Testis (tissue), 2 donors: ENCODE measurements at regions not wholly inside any gene's neighbourhood (a gene's known extent, or its start where the extent isn't known, plus 50 kb on each side); places are given as distances from the start of the nearest gene placed in this dataset.

ENCODE experiments used
- POLR2A ChIP-seq: fragments of 450-650 bp; IDR thresholded peaks from one replicate; pipeline ENCODE4 v1.6.1; 2017; ENCODE audit warnings: antibody characterized with exemption, mild to moderate bottlenecking, moderate library complexity
- TF ChIP-seq, protein P1 (sequence below), 3 experiments: fragments of 450-650 bp in 2 of 3; fragments of 200-600 bp in 1 of 3; sonication (generic) in 1 of 3; IDR thresholded peaks; one replicate each; pipeline ENCODE4 v1.5.1; 2016 to 2019; ENCODE audit warnings: antibody characterized with exemption in 3 of 3, mild to moderate bottlenecking in 2 of 3, moderate library complexity in 1 of 3

DNA sequence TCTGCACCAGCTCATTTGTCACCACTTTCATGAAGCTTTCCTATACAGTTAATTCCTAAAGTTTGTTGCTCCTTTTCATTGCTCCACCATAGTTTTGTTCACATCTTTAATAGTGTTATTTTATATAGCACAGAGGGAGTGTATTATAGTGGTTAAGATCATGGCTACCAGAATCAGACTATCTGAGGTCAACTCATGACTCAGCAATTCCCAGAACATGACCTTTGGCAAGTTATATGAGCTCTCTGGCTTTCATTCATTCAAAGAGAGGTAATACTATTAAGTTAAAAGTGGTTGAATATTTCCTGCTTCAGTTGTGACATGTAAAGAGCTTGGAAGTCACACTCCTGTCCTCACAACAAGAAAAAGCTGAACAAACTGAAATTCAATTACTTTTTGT is 1073.5 kb downstream of the NAALADL2 start:
- TF ChIP-seq, protein P1, sequence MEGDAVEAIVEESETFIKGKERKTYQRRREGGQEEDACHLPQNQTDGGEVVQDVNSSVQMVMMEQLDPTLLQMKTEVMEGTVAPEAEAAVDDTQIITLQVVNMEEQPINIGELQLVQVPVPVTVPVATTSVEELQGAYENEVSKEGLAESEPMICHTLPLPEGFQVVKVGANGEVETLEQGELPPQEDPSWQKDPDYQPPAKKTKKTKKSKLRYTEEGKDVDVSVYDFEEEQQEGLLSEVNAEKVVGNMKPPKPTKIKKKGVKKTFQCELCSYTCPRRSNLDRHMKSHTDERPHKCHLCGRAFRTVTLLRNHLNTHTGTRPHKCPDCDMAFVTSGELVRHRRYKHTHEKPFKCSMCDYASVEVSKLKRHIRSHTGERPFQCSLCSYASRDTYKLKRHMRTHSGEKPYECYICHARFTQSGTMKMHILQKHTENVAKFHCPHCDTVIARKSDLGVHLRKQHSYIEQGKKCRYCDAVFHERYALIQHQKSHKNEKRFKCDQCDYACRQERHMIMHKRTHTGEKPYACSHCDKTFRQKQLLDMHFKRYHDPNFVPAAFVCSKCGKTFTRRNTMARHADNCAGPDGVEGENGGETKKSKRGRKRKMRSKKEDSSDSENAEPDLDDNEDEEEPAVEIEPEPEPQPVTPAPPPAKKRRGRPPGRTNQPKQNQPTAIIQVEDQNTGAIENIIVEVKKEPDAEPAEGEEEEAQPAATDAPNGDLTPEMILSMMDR (IDR thresholded peaks at IDR 0.05), result no peak
- no peak for TF ChIP-seq POLR2A
